T-helper 1 cell treated with Interleukin-12 subunit alpha and Interleukin-12 subunit beta and Interleukin-4 antibody, amounts not matched to agents 30 ng/mL and 1 ng/mL, for 36 hours (primary cell): ENCODE measurements at regions not wholly inside any gene's neighbourhood (a gene's known extent, or its start where the extent isn't known, plus 50 kb on each side); places are given as distances from the start of the nearest gene placed in this dataset.

ENCODE experiments used
- intact Hi-C: fragments of 100-400 bp; cut with micrococcal nuclease; formaldehyde crosslinking; loops from one replicate; pipeline ENCODE4 v1.15.1; 2024

DNA sequence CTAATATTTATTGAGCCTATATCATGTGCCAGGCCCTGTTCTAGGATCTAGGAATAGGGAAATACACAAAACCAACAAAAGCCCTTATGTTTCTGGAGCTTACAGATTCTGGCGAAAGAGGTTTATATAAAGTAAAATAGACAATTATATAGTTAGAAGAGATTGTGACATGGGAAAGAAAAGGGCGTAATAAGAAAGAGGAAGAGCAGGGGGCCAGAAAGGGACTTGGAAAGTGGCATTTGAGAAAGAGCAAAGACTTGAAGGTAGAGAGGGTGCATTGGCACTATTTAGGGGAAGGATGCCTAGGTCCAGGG is 322.5 kb upstream of the FAM78B start:
- intact Hi-C loops: loop anchor here (5.0 to 10.0 kb wide), 2 partner anchors 795 to 1097 kb away; partner anchors contain the start of gene ALDH9A1

DNA sequence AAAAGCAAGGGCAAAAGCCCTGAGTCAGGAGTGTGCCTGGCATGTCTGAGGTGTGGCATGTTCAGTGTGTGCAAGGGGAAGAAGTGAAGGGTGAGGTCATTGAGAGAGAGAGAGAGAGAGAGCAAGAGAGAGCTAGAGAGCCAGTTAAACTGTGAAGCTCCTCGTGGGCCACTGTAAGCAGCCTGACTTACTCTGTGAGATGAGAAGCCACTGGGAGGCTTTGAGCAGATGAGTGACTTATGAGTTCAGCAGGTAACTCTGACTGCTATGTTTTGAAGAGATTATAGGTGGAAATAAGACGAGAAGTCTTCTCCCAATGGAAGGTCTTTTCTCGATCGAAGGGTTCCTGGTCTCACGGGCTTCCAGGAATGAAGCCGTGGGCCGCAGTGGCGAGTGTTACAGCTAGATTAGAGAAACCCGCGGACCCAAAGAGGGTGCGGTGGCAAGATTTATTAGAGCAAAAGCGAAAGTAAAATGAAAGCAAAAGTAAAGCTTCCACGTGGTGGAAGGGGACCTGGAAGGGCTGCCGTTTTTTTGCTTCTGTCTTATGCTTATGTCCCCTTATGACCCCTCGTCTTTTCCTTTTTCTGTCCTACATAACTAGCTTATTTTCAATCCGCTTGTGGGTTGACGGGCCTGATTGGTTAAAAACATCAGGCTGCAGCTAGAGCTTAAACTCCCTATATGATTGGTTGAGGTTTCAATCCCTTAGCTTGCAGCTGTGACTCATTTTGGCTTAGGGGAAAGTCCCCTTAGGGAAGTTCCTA is 323.1 kb upstream of the FAM78B start:
- intact Hi-C loops: loop anchor here (1.0 to 10.0 kb wide), 15 partner anchors 11 to 1687 kb away; partner anchors contain the start of genes ALDH9A1, CD247, DCAF6 and FAM78B

DNA sequence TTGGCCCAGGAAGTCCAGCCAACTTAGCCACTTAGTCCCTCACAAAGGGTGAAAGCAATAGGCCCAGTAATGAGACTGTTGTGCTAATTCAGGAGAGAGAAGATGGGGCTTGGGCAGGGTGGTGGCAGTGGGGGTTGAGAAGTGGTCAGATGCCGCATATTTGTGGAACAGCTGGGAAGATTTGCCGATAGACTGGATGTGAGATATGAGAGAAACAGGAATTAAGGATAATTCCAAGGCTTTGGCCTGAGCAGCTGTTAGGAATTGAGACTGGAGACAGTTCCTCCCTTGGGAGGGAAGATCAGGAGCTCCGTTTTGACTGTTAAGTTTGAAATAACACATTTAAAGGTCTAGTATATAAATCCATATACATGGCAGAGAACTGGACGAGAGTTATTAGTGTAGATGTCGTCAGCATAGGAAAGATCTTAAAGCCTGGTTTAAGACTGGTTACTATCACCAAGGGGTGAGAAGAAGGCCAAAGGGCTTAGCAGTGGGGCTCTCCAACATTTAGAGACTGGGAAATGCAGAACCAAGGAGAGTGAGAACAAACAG is 323.7 kb upstream of the FAM78B start:
- intact Hi-C loops: loop anchor here (1.0 to 10.0 kb wide), 13 partner anchors 11 to 1687 kb away; partner anchors contain the start of genes CD247, DCAF6, FAM78B and MGST3

GRCh38 chr1:166493765-166494164 is 327.0 kb upstream of the FAM78B start:
- intact Hi-C loops: loop anchor here (5.0 to 10.0 kb wide), 4 partner anchors 564 to 1684 kb away; partner anchors contain the start of genes CD247, MGST3 and TIPRL

GRCh38 chr1:166507347-166507746 is 331.9 kb upstream of the POGK start:
- intact Hi-C loops: no loop called here

DNA sequence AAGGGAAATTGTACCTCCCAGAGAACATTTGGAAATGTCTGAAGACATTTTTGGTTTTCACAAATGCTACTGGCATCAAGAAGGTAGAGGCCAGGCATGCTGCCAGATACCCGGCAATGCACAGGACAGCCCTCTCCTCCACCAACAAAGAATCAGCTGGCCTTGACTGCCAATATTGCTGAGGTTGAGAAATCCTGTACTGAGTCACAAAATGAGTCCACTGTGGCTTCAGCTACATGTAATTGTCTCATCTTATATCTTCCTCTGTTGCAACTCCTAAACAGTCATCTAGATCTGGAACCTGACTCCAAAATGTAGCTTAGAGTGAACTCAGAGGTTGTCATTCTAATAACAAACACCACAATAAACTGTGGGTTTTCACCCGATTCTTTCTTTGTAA is 327.5 kb upstream of the POGK start:
- intact Hi-C loops: no loop called here

DNA sequence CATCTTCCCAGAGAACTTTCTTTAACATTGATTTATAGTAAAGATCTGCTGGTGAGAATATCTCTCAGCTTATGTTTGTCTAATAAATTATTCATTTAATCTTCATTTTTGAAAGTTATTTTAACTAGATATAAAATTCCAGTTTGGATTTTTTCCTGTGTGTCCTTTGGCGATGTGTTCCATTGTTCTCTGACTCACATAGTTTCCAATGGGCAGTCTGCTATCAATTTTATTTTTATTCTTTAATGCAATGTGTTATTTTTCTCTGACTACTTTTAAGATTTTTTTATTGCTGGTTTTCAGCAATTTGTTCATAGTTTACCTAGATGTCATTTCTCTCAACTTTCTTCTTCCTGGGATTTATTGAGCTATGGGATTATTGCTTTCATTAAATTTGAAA is 325.2 kb upstream of the POGK start:
- intact Hi-C loops: no loop called here

GRCh38 chr1:166527752-166528151 is 311.5 kb upstream of the POGK start:
- intact Hi-C loops: no loop called here

DNA sequence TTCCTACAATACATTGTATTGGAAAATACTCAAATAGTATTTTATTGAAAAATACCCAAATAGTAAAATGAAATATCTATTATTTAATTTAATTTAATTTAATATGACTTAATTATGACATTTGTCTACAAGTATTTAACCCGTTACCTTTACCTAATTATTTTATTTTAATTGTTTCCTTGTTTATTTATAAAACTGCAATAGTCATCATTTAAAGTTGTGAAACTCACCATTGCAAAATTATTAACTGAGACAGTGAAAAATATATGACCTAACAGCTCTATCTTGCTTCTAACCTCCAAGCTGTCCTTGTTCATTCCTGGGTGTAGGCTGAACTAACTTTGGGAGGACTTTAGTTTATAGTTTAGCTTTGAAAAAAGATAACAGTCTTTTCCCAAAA is 300.6 kb upstream of the POGK start:
- intact Hi-C loops: no loop called here

DNA sequence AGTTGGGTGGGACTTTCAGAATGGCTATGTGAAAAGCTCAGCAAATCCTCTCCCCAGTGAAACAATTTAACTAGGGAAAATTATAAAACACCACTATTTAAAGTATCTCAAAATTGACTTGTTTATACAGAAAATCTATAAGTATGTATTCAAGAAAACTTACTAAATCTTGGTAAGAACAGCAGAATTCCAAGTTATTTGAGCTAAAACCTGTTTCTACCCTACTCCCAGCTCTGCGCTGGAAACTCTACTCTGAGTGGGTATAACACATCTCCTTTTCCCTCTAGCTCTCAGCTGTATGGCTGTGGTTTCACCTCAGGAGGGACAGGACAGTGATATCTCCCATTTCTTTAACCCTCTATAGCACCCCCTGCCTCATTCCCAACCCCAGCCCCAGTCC is 295.2 kb upstream of the POGK start:
- intact Hi-C loops: no loop called here

GRCh38 chr1:166544561-166544960 is 294.7 kb upstream of the POGK start:
- intact Hi-C loops: no loop called here

GRCh38 chr1:166552706-166553105 is 286.6 kb upstream of the POGK start:
- intact Hi-C loops: no loop called here

DNA sequence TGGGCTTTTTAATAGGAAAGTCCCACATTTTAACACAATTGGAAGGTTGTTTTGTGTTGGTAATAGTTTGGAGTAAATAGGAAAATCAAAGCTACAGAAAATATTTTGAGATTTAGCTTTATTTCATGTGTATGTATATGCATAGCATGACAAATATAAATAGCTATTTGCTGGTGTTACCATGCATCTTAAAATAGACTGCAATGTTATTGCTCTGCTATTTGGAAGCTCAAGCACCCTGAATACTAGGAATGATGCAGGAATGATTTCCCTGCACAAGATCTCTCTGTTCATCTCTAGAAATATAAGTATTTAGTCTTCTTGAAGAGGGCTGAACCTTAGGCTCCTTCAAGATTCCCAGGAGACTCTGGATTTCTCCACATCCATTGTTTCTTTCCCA is 268.3 kb upstream of the POGK start:
- intact Hi-C loops: no loop called here

DNA sequence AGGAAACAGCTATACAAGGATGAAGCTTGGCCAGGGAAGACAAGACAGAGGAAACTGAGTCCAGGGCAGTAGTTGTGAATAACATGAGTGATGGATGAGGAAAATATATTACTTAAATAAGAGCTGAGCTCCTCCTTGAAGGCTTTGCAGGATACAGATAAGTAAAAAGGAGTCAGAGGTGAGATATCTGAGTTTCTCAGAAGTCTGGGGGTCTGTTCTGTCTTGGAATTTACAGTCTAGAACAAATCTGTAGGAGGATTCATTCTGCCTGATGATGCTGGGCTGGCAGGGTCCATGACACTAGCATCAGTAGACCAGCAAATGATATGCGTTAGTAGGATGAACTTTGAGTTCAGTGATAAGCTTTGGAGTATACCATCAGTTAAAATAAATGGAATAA is 266.1 kb upstream of the POGK start:
- intact Hi-C loops: no loop called here

GRCh38 chr1:166579557-166580501 is 259.4 kb upstream of the POGK start:
- intact Hi-C loops: no loop called here

- intact Hi-C loops: no loop called here
Observed at GRCh38 chr1:166588741-166589140, 250.5 kb upstream of the POGK start.

GRCh38 chr1:166590161-166590560 is 249.1 kb upstream of the POGK start:
- intact Hi-C loops: no loop called here

DNA sequence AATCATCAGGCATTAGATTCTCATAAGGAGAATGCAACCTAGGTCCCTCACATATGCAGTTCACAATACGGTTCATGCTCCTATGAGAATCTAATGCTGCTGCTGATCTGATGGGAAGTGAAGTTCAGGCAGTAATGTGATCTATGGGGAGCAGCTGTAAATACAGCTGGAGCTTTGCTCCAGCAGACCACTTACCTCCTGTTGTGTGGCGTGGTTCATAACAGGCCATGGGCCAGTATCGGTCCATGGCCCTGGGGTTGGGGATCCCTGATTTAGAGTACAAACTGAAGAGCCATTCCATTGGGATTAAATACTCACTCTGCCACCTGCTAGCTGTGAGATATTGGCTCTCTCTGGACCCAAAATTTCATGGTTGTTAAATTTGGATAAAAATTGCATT is 244.6 kb upstream of the POGK start:
- intact Hi-C loops: no loop called here

DNA sequence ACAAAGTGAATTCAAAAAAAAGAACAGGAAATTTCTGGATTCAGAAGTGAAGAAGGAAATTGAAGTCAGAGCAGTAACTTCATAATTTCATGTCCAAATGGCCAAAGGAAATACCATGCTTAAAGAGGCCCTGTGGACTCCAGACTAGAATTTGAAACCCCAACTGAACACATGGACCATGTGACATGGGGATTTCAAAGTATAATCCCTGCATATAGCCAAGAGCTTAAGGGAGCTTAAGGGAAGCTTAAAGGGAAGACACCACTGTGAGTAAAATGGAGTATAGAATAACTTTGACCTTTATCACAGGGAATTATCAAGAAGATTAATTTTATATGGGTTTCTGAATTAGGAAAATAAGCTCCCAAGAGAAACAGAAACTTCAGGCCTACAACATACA is 241.8 kb upstream of the POGK start:
- intact Hi-C loops: no loop called here

GRCh38 chr1:166600574-166600973 is 238.7 kb upstream of the POGK start:
- intact Hi-C loops: no loop called here

GRCh38 chr1:166601650-166602278 is 237.5 kb upstream of the POGK start:
- intact Hi-C loops: no loop called here
